SK-N-SH treated with all-trans-retinoic acid at 6 μM for 48 hours (cell line): ENCODE measurements at regions not wholly inside any gene's neighbourhood (a gene's known extent, or its start where the extent isn't known, plus 50 kb on each side); places are given as distances from the start of the nearest gene placed in this dataset.

Experiments used
- CSDC2 ChIP-seq: fragments of 250-450 bp; sonication (Bioruptor Pico); IDR thresholded peaks from 2 replicates; pipeline ENCODE4 v1.5.0; 2020; ENCODE audit warnings: mild to moderate bottlenecking, moderate library complexity
- PATZ1 ChIP-seq: fragments of 250-450 bp; sonication (Bioruptor Pico); IDR thresholded peaks from 2 replicates; pipeline ENCODE4 v1.8.0; 2020; ENCODE audit warnings: mild to moderate bottlenecking, moderate library complexity, borderline replicate concordance
- TSHZ2 ChIP-seq: fragments of 250-450 bp; sonication (Bioruptor Pico); IDR thresholded peaks from 2 replicates; pipeline ENCODE4 v1.5.0; 2020; ENCODE audit warnings: mild to moderate bottlenecking, moderate library complexity

- TF ChIP-seq PATZ1 (CRISPR knock-in tag) (no peak), TSHZ2 (CRISPR knock-in tag) (no peak), CSDC2 (no peak)
These were observed 610.1 kb upstream of the ANKRD30A start for GRCh38 chr10:36515319-36515718.
